SK-N-SH (cell line): ENCODE measurements at regions not wholly inside any gene's neighbourhood (a gene's known extent, or its start where the extent isn't known, plus 50 kb on each side); places are given as distances from the start of the nearest gene placed in this dataset.
"Not testable (repeated sequence)": the region's sequence is repeated elsewhere in the genome, so short reads cannot be mapped to it uniquely, and the experiment has no call there.

Experiments
- CTCF ChIA-PET: fragments of 300-600, 350-600 bp; formaldehyde crosslinking; extraction: SDS; loops from one replicate; lab custom pipeline; 2021; lab: Yijun Ruan, JAX
- POLR2A ChIA-PET: fragments of 350-600 bp; sonication (Branson Sonifier 250); formaldehyde crosslinking; extraction: SDS; loops from one replicate; lab custom pipeline; 2020; ENCODE audit warnings: antibody characterized with exemption, inconsistent platforms; lab: Yijun Ruan, JAX
- DNase-seq: peaks from one replicate; pipeline ENCODE4 v3.0.0; 2012
- H2AFZ ChIP-seq: fragments of 200-600 bp; sonication (generic); 2 replicates; pipeline ENCODE4 v1.8.1; 2016; ENCODE audit warnings: antibody characterized with exemption, mild to moderate bottlenecking, low read depth
- H3F3A ChIP-seq: fragments of 200-600 bp; sonication (generic); replicated peaks from 2 replicates; pipeline ENCODE3; 2016; ENCODE audit warnings: antibody characterized with exemption, mild to moderate bottlenecking; ENCODE audit not compliant: insufficient read depth
- H3K27ac ChIP-seq, 2 experiments: fragments of 200-500 bp in 1 of 2; fragments of 200-600 bp in 1 of 2; sonication (Bioruptor generic) in 1 of 2; sonication (generic), shearing (Covaris generic) in 1 of 2; 2 replicates each; pipeline versions ENCODE4 v1.5.1 to v1.6.1; 2014 to 2016; ENCODE audit warnings: low read depth in 2 of 2, inconsistent platforms in 1 of 2, low read length in 1 of 2, mild to moderate bottlenecking in 1 of 2, mixed read lengths in 1 of 2
- H3K27me3 ChIP-seq: fragments of 200-600 bp; sonication (generic), shearing (Covaris generic); 2 replicates; pipeline ENCODE4 v1.6.1; 2016; ENCODE audit warnings: mixed run types; ENCODE audit not compliant: insufficient read depth
- H3K36me3 ChIP-seq, 2 experiments: fragments of 200-500 bp in 1 of 2; fragments of 200-600 bp in 1 of 2; sonication (Bioruptor generic) in 1 of 2; sonication (generic) in 1 of 2; replicated peaks in 1 of 2; 2 replicates each; pipeline versions ENCODE3 to v1.5.1; 2014 to 2016; ENCODE audit warnings: low read length in 1 of 2, mild to moderate bottlenecking in 1 of 2; ENCODE audit not compliant: insufficient read depth in 2 of 2, control insufficient read depth in 1 of 2
- H3K4me1 ChIP-seq, 2 experiments: fragments of 200-500 bp in 1 of 2; fragments of 200-600 bp in 1 of 2; sonication (Bioruptor generic) in 1 of 2; sonication (generic), shearing (Covaris generic) in 1 of 2; 2 replicates each; pipeline versions ENCODE4 v1.5.1 to v1.6.1; 2014 to 2016; ENCODE audit warnings: low read depth in 1 of 2, low read length in 1 of 2, mixed run types in 1 of 2; ENCODE audit not compliant: insufficient read depth in 2 of 2, control insufficient read depth in 1 of 2
- H3K4me2 ChIP-seq: fragments of 200-600 bp; sonication (generic), shearing (Covaris generic); 2 replicates; pipeline ENCODE4 v1.6.1; 2017; ENCODE audit warnings: mixed run types
- H3K4me3 ChIP-seq, 2 experiments: fragments of 200-500 bp in 1 of 2; fragments of 200-600 bp in 1 of 2; sonication (Bioruptor generic) in 1 of 2; sonication (generic), shearing (Covaris generic) in 1 of 2; 2 replicates each; pipeline versions ENCODE4 v1.5.1 to v1.8.1; 2014 to 2016; ENCODE audit warnings: low read depth in 2 of 2, inconsistent platforms in 1 of 2, low read length in 1 of 2, mild to moderate bottlenecking in 1 of 2, mixed read lengths in 1 of 2, moderate library complexity in 1 of 2
- H3K79me2 ChIP-seq: fragments of 200-600 bp; sonication (generic); 2 replicates; pipeline ENCODE4 v1.8.1; 2017; ENCODE audit warnings: mild to moderate bottlenecking; ENCODE audit not compliant: insufficient read depth
- H3K9ac ChIP-seq: fragments of 200-600 bp; sonication (generic); 2 replicates; pipeline ENCODE4 v1.6.1; 2017; ENCODE audit warnings: mixed run types
- H3K9me2 ChIP-seq: fragments of 200-600 bp; sonication (generic); 2 replicates; pipeline ENCODE4 v1.6.1; 2017; ENCODE audit warnings: mixed run types
- H3K9me3 ChIP-seq: fragments of 200-600 bp; sonication (generic); 2 replicates; pipeline ENCODE4 v1.6.1; 2017; ENCODE audit warnings: mixed run types, mild to moderate bottlenecking, moderate library complexity
- H4K20me1 ChIP-seq: fragments of 200-600 bp; sonication (generic); 2 replicates; pipeline ENCODE4 v1.6.1; 2017; ENCODE audit warnings: mild to moderate bottlenecking, mixed run types; ENCODE audit not compliant: insufficient read depth
- CHD2 ChIP-seq: fragments of 150-350 bp; IDR thresholded peaks from 2 replicates; pipeline ENCODE4 v1.6.1; 2018; ENCODE audit warnings: low read length; ENCODE audit not compliant: partially characterized antibody
- ELF1 ChIP-seq: IDR thresholded peaks from 2 replicates; pipeline ENCODE4 v1.4.0; 2012
- EP300 ChIP-seq, 2 experiments: IDR thresholded peaks; 2 replicates each; pipeline versions ENCODE4 v1.4.0 to v1.6.1; 2012; ENCODE audit warnings: borderline replicate concordance in 1 of 2, low read depth in 1 of 2, low read length in 1 of 2
- FOSL2 ChIP-seq: IDR thresholded peaks from 2 replicates; pipeline ENCODE4 v1.4.0; 2012; ENCODE audit warnings: low read depth, mild to moderate bottlenecking, moderate library complexity, borderline replicate concordance
- FOXM1 ChIP-seq: IDR thresholded peaks from 2 replicates; pipeline ENCODE4 v1.4.0; 2012; ENCODE audit warnings: low read depth, mild to moderate bottlenecking
- GATA2 ChIP-seq: sonication (generic); formaldehyde crosslinking; IDR thresholded peaks from 2 replicates; pipeline ENCODE4 v1.5.0; 2020; ENCODE audit warnings: mild to moderate bottlenecking, missing genetic modification reagents
- NFIC ChIP-seq: IDR thresholded peaks from 2 replicates; pipeline ENCODE4 v1.4.0; 2012; ENCODE audit warnings: borderline replicate concordance
- NRF1 ChIP-seq: IDR thresholded peaks from 2 replicates; pipeline ENCODE4 v1.6.1; 2012; ENCODE audit warnings: low read depth, mild to moderate bottlenecking, low read length
- RXRA ChIP-seq: IDR thresholded peaks from 2 replicates; pipeline ENCODE4 v1.4.0; 2012; ENCODE audit warnings: low read depth, mild to moderate bottlenecking, borderline replicate concordance
- YY1 ChIP-seq: IDR thresholded peaks from 2 replicates; pipeline ENCODE4 v1.4.0; 2012; ENCODE audit warnings: low read depth, mild to moderate bottlenecking
- WGBS: methylation state at CpG from one replicate; pipeline ENCODE4 v1.1.6; 2017; ENCODE audit warnings: low lambda C conversion rate; 5-methylcytosine and 5-hydroxymethylcytosine counted together
- TF ChIP-seq, protein P1 (sequence below): IDR thresholded peaks from 2 replicates; pipeline ENCODE4 v1.4.0; 2012; ENCODE audit warnings: low read depth, borderline replicate concordance
- TF ChIP-seq, protein P2 (sequence below): IDR thresholded peaks from 2 replicates; pipeline ENCODE4 v1.4.0; 2012; ENCODE audit warnings: low read depth, borderline replicate concordance

DNA sequence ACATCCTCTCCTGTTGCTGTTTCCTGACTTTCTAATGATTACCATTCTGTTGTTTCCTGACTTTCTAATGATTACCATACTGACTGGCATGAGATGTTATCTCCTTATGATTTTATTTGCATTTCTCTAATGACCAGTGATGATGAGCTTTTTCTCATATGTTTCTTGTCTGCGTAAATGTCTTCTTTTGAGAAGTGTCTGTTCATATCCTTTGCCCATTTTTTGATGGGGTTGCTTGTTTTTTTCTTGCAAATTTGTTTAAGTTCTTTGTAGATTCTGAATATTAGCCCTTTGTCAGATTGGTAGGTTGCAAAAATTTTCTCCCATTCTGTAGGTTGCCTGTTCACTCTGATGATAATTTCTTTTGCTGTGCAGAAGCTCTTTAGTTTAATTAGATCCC lies 1216.5 kb downstream of the BRINP3 start:
- H3K4me1 ChIP-seq, H3K9ac ChIP-seq, H3K27ac ChIP-seq, H3K36me3 ChIP-seq, H4K20me1 ChIP-seq, H2AFZ ChIP-seq, H3K4me2 ChIP-seq, H3K79me2 ChIP-seq, H3K9me2 ChIP-seq, H3K9me3 ChIP-seq, H3K4me3 ChIP-seq, POLR2A ChIA-PET, H3K27me3 ChIP-seq, H3F3A ChIP-seq, CTCF ChIA-PET, DNase-seq: not testable (repeated sequence)
- 85% methylated on average over 1 of the region's 1 CpG for WGBS

DNA sequence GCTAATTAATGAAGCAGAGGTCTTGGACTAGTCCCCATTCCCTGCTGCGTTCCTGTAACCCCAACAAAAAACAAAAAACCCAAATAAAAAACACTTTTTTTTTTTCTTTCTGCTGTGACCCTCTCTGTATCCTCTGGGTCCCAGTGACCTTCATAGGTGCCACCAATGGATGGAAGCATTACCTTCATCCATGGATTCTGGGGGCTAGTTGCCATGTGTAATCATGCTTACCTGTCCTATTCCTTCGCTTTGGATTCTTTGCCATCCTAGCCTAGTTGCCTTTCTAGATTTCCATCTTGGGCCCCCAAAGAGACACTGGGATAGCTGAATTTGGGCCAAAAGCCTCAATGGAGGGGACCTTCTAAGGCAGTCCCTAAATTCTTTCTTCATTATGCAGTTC lies 1208.7 kb downstream of the BRINP3 start:
- Histone ChIP-seq H3K9ac (no peak overlapping the region), H3K4me1 (no peaks in the 10 kb centered on the region), H3K36me3 (no peaks in the 10 kb centered on the region)
- no peak for DNase-seq
- POLR2A ChIA-PET: no interaction called here
- TF ChIP-seq GATA2 (CRISPR knock-in tag) (no peak), NRF1 (no peak), CHD2 (no peak), FOXM1 (no peak), FOSL2 (no peak), ELF1 (no peak), NFIC (no peak), YY1 (no peak), RXRA (no peak), EP300 (IDR thresholded peaks at IDR 0.05; ENCODE audit: borderline replicate concordance in 1 of 2, low read depth in 1 of 2, low read length in 1 of 2) (no peak)
- TF ChIP-seq, protein P1, sequence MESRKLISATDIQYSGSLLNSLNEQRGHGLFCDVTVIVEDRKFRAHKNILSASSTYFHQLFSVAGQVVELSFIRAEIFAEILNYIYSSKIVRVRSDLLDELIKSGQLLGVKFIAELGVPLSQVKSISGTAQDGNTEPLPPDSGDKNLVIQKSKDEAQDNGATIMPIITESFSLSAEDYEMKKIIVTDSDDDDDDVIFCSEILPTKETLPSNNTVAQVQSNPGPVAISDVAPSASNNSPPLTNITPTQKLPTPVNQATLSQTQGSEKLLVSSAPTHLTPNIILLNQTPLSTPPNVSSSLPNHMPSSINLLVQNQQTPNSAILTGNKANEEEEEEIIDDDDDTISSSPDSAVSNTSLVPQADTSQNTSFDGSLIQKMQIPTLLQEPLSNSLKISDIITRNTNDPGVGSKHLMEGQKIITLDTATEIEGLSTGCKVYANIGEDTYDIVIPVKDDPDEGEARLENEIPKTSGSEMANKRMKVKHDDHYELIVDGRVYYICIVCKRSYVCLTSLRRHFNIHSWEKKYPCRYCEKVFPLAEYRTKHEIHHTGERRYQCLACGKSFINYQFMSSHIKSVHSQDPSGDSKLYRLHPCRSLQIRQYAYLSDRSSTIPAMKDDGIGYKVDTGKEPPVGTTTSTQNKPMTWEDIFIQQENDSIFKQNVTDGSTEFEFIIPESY: no peak
- TF ChIP-seq, protein P2, sequence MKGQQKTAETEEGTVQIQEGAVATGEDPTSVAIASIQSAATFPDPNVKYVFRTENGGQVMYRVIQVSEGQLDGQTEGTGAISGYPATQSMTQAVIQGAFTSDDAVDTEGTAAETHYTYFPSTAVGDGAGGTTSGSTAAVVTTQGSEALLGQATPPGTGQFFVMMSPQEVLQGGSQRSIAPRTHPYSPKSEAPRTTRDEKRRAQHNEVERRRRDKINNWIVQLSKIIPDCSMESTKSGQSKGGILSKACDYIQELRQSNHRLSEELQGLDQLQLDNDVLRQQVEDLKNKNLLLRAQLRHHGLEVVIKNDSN: no peak
- TF ChIP-seq, all 33 proteins: peak for 0
- H3K4me2 ChIP-seq: no peak overlapping the region
- H3K9me3 ChIP-seq: peaks cover 10% of the 10 kb centered on the region
- no peaks in the 10 kb centered on the region; the same call in 1 of the 2 replicates for H3K9me2 ChIP-seq
- no peak overlapping the region for H3K27ac ChIP-seq
- H3F3A ChIP-seq: no peaks in the 10 kb centered on the region
- no peaks in the 10 kb centered on the region for H3K27me3 ChIP-seq
- H2AFZ ChIP-seq: no peak overlapping the region
- WGBS: 16% methylated on average over 2 of the region's 2 CpGs
- no peak overlapping the region for H3K4me3 ChIP-seq
- no peaks in the 10 kb centered on the region for H4K20me1 ChIP-seq
- H3K79me2 ChIP-seq: no peaks in the 10 kb centered on the region
- CTCF ChIA-PET: no interaction called here
